Activated CD8-positive, alpha-beta memory T cell treated with anti-CD3 and anti-CD28 coated beads for 36 hours (primary cell): ENCODE measurements at regions not wholly inside any gene's neighbourhood (a gene's known extent, or its start where the extent isn't known, plus 50 kb on each side); places are given as distances from the start of the nearest gene placed in this dataset.

Experiments
- CTCF ChIA-PET: fragments of 350-600 bp; sonication (Branson Sonifier 250); formaldehyde crosslinking; loops from one replicate; lab custom pipeline; 2021; ENCODE audit warnings: antibody characterized with exemption; lab: Charles Lee
- POLR2A ChIA-PET: fragments of 350-600 bp; sonication (Branson Sonifier 250); formaldehyde crosslinking; loops from one replicate; lab custom pipeline; 2021; ENCODE audit warnings: antibody characterized with exemption; lab: Charles Lee

DNA sequence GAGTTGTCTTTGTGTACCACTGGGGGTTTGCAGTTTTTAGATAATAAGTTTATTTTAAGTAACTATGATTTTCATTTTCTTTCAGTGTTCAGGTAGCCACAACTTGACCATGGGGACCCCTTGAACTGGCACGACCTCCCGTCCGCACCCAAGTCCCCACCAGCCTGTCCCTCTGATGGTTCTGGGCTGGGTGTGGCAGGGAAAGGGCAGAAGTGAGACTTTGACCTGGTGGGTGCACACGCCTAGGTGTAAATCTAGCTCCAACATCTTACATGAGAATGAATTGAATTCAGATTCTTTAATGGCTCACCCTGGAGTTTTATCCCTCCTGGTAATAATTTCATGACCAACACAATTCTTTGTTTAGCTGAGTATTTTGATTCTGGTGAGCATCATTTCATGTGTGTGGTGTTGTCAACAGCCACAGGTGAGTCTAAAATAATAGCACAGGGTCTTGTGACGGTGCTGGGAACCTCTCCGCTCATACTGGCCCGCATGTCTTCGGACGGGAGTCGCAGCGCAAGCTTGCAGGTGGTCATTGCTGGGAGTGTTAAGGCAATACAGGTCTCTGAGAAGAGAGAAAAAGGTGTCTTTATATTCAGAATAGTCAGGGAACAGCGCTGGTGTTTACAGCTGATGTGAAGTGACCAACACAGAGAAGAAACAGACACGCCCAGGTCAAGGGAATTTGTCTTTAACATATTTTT is 50.8 kb upstream of the POFUT2 start:
- ChIA-PET CTCF (no interaction called here), POLR2A (no interaction called here)

DNA sequence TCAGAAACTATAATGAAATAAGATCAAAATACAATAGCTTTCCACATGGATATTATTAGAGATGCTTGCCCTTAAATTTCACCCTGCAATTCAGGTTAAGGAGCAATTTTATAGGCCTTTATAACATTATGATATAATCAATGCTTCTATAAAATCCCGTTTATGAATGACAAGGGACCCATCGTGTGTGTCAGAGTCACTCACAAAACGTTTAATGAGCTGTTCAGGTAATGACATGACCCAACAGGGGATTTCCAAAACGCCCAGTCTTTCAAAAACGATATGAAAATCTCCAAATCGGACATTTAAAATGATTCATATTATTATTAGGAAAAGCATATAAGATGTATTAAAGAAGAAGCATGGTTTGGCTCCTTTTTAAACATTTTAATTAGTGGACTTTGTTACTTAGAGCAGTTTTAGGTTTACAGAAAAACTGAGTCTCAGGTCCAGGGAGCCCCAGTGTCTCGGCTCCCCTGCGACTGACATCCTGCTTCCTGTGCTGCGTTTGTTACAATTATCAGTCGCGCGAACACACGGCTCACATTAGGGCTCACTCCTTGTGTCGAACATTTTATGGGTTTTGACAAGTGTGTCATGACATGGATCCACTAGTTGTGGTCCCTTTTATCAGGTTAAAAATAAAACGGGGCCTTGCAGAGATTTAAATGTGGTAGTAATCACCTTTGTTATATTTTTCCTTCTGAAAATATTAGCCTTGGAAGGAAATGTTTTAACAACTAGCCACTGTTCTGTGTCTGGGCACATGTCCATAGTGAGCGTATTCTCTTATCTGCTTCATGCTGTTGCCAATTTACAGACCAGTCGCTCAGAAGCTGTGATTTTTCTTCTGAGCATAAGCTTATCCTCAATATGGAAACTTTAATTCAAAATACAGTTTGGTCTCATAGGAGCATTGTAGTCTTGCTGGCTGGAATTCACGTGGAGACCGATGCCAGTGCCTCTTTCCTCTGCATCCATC is 52.0 kb upstream of the POFUT2 start:
- ChIA-PET POLR2A (no interaction called here), CTCF (no interaction called here)

DNA sequence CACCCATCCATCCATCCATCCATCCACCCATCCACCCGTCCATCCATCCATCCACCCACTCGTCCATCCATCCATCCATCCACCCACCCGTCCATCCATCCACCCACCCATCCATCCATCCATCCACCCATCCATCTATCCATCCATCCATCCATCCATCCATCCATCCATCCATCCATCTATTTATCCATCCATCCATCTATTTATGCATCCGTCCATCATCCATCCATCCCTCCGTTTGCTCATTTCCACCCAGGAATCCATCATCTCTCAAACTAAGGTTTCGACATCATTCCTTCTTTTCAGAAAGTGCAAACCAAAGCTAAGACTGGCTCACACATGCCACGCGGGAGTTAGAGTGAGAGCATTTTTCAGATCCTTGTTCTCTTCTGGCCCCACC is 52.8 kb upstream of the POFUT2 start:
- CTCF ChIA-PET, result no interaction called here

DNA sequence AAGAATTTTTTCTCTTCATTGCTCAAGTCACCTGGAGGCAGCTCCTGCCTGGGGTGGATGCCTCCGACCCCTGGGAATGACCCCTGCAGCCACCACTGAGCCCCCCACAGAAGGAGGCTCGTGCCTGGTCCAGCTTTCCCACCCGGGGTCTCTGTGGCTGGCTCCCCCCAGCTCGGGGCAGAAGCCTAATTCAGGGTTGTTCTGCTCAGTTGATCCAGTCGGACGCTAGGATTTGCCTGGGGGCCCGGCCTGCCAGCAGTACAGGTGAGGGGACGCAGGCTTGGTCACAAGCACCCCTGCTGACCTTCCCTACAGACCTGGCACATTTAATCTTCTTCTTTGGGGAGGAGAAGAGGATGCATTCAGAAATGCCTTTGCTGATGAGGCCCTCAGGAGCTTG is 53.6 kb upstream of the POFUT2 start:
- POLR2A ChIA-PET, result no interaction called here
- CTCF ChIA-PET, result no interaction called here

More for the DNA sequence above, 52.8 kb upstream of the POFUT2 start:
- POLR2A ChIA-PET, result no interaction called here

DNA sequence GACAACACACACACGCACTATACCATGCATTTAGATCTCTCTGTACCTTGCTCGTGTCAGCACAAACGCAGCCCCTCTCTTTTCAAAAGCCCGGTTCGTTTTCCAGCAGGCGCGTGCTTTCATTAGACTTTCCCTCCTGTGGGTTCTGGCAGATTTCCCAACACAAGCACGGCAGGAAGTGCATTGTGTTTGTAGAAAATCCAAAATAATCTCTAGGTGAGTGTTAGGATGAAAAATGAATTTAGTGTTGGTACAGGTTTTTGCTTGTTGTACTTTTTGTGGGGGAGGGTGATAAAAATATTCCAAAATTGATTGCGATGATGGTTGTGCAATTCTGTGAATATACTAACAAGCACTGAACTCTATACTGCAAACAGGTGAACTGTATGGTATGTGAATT is 54.1 kb upstream of the POFUT2 start:
- ChIA-PET CTCF (no interaction called here), POLR2A (no interaction called here)

DNA sequence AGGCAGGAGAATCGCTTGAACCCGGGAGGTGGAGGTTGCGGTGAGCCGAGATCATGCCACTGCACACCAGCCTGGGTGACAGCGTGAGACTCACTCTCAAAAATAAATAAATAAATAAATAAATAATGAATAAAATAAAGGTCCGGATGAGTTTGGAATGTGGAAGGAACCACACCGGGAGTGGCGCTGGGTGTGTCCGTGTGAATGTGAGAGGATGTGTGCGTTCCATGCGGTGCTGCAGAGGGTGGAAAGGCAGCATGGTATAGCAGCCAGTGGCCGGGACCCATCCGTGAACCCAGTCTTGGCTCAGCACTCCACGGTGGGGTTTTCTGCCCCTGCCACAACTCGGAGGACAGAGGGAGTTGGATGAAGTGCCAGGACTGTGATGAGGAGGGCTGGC is 56.2 kb upstream of the POFUT2 start:
- POLR2A ChIA-PET, result no interaction called here
- CTCF ChIA-PET, result no interaction called here

DNA sequence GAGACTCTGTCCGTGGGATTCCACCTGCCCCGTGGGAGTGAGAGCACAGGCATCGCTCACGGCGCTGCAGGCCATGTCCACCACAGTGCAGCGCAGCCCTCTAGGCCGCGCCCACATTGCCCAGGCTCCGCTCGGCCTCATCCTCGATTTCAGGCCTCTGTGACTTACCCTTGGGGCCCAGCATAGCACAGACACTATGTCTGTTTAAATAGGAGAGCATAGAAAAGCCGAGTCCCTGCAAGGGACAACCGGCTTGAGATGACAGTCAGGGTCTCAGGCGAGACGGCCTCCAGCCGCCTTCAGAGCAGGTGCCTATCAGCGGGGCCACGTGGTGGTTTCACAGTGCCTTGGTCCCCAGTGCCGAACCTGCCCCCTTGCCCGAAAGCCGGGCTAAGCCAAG is 56.9 kb upstream of the POFUT2 start:
- POLR2A ChIA-PET, result no interaction called here
- CTCF ChIA-PET, result no interaction called here

DNA sequence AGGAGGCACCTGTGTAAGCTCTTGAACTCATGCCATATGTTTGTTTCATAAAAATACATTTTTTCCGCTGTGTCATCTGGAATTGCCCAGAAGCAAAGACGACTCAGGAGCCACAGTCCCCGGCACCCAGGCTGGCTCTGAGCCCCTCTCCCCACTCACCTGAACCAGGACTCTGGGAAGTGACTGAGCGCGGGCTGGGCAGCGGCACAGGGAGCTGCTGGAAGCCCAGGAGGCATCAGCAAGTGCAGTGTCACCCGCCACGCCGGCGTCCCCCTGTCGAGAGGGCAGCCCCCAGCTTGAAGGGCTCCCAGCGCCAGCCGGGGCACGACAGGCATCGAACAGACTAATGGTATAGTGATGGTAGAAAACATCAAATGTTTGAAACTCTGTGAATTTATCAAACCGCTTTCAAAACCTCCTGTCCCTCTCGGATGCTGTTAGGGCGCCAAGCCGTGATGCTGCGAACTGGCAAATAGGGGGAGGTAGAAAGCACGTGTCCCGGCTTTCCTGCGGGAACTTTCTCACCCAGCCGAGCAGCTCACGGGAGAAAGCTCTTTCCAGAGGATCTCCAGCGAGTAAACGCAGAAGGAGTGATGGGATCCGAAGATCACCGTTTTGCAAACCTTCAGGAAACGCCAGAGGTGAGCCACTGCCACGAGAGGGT is 57.8 kb upstream of the COL18A1 start:
- CTCF ChIA-PET, result no interaction called here
- POLR2A ChIA-PET, result no interaction called here

DNA sequence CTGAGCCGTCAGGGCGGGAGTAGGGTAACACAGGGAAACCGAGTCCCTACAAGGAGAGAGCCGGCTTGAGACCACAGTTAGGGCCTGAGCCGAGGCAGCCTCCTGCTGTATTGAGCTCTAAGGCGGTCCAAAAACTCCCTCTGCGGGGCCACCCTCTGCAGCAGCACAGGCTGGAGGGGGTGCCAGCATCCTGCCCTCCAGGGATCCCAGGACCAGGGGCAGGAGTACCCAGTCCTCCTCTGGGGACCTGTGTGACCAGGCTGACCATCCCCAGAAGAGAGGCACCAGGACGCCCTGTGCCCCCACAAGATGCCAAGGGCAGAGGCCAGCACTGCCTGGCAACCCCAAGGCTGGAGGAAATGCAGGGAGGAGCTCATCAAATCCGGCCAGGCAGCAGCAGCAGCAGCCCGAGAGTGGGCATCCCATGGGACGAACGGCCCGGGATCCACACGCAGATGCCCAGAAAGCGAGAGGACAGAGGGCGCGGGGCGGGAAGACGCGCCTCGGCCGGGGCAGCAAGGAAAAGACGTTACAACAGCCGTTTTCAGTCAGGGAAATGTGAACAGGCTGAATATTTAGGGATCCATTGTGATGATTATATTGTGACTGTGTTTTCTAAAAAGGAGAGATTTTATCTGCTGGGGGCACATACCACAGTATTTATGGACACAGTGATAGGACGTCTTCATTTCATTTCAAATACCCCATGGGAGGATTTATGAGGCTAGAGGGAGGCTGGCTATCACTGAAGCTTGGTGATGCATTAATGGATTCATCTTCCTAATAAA is 57.1 kb upstream of the COL18A1 start:
- ChIA-PET CTCF (no interaction called here), POLR2A (no interaction called here)

DNA sequence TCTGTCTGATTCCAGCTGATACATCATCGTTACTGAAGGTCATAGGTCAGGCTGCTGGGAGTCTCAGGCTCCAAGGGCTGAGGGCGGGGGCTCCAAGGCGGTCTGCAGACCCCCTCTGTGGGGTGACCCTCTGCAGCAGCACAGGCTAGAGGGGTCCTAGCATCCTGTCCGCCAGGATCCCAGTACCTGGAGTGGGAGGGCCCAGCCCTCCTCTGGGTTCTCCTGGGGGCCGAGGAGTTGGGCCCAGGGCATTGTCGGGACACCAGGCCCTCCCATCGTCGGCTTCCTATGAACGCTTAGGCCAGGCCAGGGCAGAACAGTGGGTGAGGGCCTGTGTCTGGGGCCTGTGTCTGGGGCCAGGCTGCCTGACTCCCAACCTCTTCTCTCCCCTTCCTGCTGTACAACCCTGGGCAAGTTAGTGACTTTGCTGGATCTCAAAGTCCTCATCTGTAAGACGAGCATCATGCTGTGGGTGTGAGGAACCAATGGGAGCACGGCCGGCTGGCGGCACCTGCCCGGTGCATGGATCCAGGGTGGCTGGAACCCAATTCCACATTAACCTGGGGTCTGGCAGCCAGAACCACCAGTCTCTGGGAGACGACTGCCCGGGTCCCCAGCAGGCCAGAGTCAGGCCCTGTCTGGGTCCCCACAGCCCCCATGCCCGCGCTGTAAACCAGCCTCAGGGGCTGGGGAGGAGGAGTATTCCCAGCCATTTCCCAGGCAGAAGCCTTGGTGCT is 56.2 kb upstream of the COL18A1 start:
- ChIA-PET CTCF (no interaction called here), POLR2A (no interaction called here)

DNA sequence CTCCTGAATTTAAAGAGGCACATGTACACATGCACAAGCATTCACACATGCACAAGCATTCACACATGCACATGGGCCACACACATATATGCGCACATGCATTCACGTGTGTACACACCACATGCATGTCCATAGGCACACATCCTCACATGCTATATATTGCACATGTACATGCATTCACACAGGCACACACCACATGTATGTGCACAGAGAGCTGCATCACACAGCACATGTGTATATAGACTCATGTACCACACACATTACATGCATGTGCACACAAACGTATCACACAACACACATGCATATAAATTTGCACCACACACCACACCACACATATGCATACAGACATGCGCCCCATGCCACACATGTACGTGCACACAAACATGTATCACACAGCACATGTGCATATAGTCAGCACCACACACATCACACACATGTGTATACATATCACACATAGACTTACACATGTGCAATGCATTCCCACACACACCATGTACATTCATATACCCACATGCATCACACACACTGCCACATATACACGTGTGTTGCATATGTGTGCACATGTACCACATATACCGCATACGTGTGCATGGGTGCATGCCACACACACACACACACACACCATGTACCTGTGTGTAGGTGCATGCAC is 54.6 kb upstream of the COL18A1 start:
- ChIA-PET CTCF (interaction anchor here (1.1 kb wide), 1 partner anchor 57 kb away, joined by 3 read pairs; no protein-coding TSS in a partner anchor), POLR2A (no interaction called here)

DNA sequence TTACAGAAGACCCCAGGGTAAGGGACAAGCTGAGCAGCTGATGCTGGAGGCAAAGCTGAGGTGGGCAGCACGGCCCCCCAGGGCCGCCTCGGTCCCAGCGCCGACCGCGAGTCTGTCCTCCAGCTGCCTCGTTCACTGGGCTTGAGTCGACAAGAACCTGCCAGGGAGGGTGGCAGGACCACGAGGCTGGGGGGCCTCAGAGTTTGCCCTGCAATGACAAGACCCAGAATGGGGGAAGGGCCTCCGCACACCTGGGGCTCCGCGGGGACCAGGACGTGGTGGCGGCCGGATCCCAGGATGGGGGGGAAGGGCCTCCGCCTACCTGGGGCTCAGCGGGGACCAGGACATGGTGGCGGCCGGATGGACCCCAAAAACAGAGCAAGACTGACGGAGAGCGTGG is 53.9 kb upstream of the COL18A1 start:
- ChIA-PET POLR2A (no interaction called here), CTCF (no interaction called here)

DNA sequence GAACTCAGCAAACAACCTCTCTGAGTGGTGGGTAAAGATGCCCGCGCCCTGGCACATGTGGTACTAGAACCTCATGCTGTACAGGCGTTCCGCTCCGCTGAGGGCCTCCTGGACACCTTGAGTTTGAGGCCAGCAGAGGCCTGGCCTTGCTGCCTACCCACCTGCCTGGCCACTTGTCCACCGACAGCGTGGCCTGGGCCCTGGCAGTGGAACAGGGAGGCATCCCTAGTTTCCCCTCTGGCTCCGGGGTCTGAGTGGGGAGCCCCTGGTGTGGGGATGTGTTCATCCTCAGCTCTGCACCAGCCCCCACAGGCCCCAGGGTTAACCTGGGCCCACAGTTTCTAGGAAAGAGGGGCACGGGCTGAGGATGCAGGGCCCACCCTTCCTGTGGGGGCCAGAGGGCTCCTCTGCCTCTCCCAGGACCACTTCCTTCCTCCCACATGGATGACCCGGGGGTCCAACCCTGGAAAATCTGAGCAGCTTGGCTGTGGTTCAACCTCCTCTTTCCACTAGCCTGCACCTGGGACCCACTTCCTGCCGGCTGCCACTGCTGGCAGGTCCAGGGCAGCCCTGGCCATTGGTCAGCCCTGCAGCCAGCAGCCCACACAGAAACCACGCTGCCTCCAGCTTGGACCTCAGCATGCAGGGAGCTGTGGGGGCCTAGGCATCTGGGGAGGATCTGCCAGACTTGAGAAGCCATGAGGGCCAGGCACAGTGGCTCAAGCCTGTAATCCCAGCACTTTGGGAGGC is 53.3 kb upstream of the COL18A1 start:
- CTCF ChIA-PET, result no interaction called here

DNA sequence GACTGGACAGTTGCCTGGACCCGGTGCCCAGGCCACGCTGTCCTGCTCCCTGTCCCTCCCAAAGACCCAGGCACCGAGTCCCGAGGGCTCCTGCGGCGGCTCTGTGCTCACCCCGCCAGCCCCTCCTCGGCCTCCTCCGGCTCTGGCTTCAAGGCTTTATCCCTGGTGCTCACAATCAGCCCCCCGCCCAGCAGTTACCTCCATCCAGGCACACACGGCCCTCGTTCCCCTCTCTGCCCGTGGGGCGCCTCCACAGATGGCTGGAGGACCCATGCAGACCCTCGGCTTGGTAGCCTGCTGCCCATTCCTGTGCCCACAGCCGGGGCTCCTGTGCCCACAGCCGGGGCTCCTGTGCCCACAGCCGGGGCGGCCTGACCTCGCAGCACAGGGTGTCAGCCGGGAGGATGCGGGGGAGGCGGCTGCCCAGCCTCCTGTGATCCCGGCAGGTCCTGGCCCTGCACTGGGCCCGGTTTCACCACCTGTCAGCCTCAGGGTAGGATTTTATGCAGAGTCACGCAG is 52.3 kb upstream of the COL18A1 start:
- ChIA-PET CTCF (no interaction called here), POLR2A (no interaction called here)

More for the DNA sequence above, 53.3 kb upstream of the COL18A1 start:
- POLR2A ChIA-PET, result no interaction called here

DNA sequence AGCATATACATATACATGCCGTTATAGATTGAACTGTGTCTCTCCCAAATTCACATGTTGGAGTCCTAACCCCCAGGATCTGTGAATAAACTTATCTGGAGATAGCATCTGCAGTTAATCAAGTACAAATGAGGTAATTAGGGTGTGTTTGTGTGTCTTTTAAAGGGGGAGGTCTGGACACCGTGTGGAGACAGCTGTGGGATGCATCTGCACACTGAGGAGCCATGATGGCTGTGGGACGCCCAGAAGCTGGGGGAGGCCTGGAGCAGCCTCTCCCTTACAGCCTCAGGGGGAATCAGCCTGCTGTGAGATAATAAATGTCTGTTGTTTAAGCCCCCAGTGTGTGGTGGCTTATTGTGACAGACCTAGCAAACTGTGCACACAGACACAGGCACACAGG is 51.8 kb upstream of the COL18A1 start:
- CTCF ChIA-PET, result no interaction called here
- POLR2A ChIA-PET, result no interaction called here

DNA sequence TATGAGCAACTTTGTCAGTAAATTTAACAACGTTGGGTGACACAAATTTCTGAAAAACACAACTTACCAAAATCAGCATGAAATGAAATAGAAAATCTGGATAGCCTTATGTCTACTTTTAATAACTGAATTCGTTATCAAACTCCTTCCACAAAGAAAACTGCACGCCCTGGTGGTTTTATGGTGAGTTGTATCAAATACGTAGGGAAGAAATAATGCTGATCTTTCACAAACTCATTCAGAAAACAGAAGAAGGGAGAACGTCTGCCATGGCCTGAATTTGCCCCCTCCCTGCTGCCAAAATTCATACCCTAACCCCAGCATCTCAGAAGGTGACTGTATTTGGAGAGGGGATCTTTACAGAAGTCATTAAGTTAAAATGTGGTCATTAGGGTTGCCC is 50.0 kb upstream of the COL18A1 start:
- ChIA-PET POLR2A (no interaction called here), CTCF (no interaction called here)
